Activated CD4-positive, CD25-positive, alpha-beta regulatory T cell treated with anti-CD3 and anti-CD28 coated beads, Interleukin-2, amount 50 U/mL, for 72 hours (primary cell): ENCODE measurements at regions not wholly inside any gene's neighbourhood (a gene's known extent, or its start where the extent isn't known, plus 50 kb on each side); places are given as distances from the start of the nearest gene placed in this dataset.

Experiments
- DNase-seq: peaks from one replicate; pipeline ENCODE4 v3.0.0; 2021

GRCh38 chr11:104404231-104405175 is 240.6 kb upstream of the PDGFD start:
- no peak for DNase-seq

DNA sequence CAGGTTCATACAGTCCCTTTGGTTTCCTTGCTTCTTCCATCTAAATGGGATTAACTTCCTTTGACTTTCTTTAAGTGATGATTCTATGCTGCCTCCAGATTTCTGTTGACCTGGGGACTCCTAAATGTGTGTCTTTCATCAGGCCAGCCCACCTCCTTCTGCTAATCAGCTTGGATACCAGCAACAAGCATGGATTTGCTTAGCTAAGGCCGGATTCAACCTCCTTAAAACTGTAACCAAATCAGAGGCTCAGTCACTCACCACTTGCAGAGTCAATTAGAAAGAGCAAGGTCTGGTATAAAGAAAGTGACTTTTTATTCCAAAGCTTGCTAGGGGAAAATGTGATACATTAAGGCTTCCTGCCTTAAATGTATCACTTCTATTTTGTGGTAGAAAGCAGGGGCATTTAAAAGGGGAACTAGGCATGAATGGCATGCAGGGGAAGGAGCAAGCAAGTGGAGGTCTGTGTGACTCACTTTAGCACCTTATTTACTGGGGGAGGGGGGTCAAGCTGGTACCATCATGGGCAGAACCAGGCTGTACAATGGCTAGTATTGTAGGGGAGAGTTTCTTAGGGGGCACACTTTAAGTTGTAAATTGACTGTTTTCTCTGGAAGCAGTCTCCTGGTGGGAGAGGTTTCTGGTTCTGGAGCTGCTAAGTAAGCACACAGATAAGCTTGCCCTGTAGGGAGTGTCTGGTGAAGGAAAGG is 239.0 kb upstream of the PDGFD start:
- DNase-seq = no peak

GRCh38 chr11:104394508-104394907 is 230.6 kb upstream of the PDGFD start:
- no peak for DNase-seq

- no peak for DNase-seq
These were observed 226.7 kb upstream of the PDGFD start for GRCh38 chr11:104390651-104391050.

DNA sequence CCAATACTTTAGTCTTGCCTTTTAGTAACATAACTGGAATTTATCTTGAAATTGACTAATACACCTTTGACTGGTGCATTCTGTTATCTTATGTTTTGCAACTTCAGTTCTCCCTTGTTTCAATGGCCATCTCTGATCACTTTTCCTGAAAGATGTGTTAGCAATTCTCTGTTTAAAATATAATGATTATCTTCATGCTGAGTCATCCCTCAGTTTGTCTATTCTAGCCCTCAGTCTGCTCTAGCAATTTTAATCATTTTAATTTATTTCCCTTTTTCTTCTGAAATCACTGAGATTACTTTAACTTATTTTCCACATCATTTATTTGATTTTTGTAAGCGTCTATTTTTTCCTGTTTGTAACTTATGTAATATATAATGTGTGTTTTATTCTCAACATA is 221.9 kb upstream of the PDGFD start:
- DNase-seq = no peak

DNA sequence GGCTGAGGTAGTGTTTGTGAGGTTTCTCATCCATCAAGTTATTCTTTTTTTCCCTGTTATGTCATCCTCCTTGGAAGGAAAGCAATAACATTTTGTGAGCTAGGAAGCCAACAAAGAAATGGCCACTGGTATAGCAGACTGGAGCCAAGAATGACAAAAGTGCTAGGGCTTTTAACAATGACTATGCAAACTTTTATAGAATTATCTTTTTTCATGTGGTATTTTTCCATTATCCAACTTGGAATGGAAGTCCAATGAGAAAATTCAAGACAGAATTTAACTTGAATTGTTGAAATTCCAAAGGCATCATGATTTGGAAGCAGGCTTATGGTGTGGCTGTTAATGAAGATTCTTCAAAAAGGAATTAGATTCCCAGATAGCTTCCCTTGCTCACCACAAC is 216.4 kb upstream of the PDGFD start:
- DNase-seq = no peak

- DNase-seq = no peak
These were observed 208.2 kb upstream of the PDGFD start for GRCh38 chr11:104372111-104372510.

DNA sequence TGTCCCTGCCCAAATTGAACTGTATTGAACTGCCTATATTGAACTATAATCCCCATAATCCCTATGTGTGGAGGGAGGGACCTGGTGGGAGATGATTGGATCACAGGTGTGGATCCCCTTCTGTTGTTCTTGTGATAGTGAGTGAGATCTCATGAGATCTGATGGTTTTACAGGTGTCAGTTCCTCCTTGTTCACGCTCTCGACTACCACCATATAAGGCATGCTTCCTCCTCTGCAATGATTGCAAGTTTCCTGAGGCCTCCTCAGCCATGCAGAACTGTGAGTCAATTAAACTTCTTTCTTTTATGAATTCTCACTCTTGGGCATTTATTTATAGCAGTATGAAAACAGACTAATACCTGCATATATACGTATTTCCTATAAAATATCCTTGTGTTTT is 206.5 kb upstream of the PDGFD start:
- no peak for DNase-seq

GRCh38 chr11:104369761-104370160 is 205.8 kb upstream of the PDGFD start:
- no peak for DNase-seq

DNA sequence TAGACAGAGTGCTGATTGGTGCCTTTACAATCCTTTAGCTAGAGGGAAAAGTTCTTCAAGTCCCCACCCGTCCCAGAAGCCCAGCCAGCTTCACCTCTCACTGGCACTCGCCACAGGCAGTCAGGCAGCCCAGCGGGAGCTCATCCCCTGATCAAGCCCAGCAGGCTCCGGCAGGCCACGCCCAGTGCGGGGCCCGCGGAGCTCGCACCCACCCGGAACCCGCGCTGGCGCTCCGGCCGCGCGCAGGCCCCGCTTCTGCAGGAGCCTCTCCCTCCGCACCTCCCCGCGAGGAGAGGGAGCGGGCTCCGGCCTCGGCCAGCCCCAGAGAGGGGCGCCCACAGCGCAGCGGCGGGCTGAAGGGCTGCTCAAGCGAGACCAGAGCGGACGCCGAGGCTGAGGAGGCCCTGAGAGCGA is 202.4 kb upstream of the PDGFD start:
- DNase-seq = no peak

GRCh38 chr11:104365676-104366075 is 201.7 kb upstream of the PDGFD start:
- DNase-seq = no peak

- DNase-seq = no peak
These were observed 198.0 kb upstream of the PDGFD start for GRCh38 chr11:104361975-104362374.

DNA sequence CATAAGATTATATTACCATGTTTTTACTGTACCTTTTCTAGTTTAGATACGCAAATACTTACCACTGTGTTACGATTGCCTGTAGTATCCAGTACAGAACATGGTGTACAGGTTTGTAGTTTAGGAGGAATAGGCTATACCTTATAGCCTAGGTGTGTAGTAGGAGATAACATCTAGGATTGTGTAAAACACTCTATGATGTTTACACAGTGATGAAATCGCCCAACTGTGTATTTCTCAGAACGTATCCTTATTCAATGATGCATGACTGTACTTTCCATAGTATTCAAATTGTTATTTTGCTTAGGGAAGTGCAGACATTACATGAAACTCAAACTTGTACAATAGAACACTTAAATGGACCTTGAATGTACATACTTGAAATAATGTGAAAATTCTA is 188.1 kb upstream of the PDGFD start:
- DNase-seq = no peak

GRCh38 chr11:104343578-104343977 is 179.6 kb upstream of the PDGFD start:
- DNase-seq = no peak

DNA sequence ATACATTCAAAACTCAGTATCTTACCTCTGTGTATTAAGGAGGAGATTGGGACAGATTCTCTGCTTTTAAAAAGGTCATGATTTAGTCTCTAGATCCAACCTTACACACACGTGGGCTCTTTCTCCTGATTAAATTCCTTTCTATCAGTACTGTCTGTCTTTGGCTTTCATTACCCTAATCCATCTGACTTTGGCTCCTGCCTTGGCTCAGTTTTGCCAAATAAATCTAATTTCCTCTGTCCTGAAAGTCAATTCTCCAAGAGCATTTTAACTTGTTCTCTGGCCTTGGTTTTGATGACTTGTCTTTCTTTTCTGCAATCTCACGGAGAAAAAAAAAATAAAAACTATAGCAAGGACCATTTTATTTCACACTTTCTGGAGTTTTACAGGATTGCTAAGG is 176.6 kb upstream of the PDGFD start:
- DNase-seq = no peak

GRCh38 chr11:104339380-104339831 is 175.5 kb upstream of the PDGFD start:
- DNase-seq = no peak

DNA sequence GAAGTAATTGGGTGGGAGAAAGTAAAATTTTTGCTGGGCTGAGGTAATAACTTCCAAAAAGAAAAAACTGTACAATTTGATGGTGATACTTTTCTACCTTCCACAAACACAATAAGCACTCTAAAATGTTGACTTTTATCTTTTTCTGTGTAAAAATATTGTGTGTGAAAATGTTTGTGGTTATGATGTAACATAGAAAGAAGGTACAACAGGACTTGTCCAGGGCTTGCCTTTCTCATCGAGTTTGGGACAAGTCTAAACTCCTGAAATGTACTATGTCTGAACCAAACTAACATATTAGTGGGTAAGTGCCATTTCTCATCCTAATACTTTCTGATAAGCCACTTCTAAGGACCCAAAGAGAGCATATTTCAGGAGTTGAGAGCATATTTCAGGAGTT is 174.2 kb upstream of the PDGFD start:
- DNase-seq = no peak

- DNase-seq = no peak
These were observed 173.3 kb upstream of the PDGFD start for GRCh38 chr11:104337273-104337672.

- DNase-seq = no peak
These were observed 170.0 kb upstream of the PDGFD start for GRCh38 chr11:104333977-104334376.

- DNase-seq = no peak
These were observed 168.2 kb upstream of the PDGFD start for GRCh38 chr11:104332110-104332509.

- DNase-seq = no peak
These were observed 165.2 kb upstream of the PDGFD start for GRCh38 chr11:104329078-104329665.

GRCh38 chr11:104328512-104328907 is 164.6 kb upstream of the PDGFD start:
- no peak for DNase-seq

- no peak for DNase-seq
These were observed 164.0 kb upstream of the PDGFD start for GRCh38 chr11:104327861-104328511.
